ENCODE measurements at regions not wholly inside any gene's neighbourhood (a gene's known extent, or its start where the extent isn't known, plus 50 kb on each side); places are given as distances from the start of the nearest gene placed in this dataset.
"Not testable (repeated sequence)": the region's sequence is repeated elsewhere in the genome, so short reads cannot be mapped to it uniquely, and the experiment has no call there.

DNA sequence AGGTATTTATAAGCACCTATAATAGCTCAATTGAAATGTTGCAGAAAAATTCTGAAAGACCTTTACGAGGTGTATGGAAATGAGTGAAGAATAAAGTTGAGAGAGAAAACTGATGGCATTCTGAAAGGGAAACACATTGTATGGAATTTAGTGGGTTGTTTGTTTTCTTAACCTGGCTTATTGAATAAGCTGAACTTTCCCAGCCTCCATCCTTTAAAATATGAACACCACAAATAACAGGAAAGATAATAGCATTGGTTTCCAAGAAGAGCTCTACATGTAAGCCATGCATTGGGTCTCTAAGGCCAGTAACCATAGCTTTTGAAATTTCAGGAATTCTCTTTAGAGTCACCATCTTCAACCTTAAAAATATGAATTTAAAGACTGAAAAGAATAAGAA lies 709.0 kb downstream of the USP25 start:
- Histone ChIP-seq H3K27ac (ENCODE audit: low read depth, low read length) (no peak overlapping the region), H3K36me3 (ENCODE audit: control insufficient read depth, insufficient read depth, low read length) (no peaks in the 10 kb centered on the region), H3K9ac (ENCODE audit: low read length) (no peak overlapping the region), H3K4me3 (ENCODE audit: low read depth, low read length) (no peak overlapping the region), H3K9me3 (ENCODE audit: control insufficient read depth, insufficient read depth, low read depth, low read length) (no peaks in the 10 kb centered on the region), H3K4me1 (ENCODE audit: control insufficient read depth, insufficient read depth, low read length) (no peaks in the 10 kb centered on the region), H3K27me3 (ENCODE audit: control insufficient read depth, insufficient read depth, low read length) (no peaks in the 10 kb centered on the region)

DNA sequence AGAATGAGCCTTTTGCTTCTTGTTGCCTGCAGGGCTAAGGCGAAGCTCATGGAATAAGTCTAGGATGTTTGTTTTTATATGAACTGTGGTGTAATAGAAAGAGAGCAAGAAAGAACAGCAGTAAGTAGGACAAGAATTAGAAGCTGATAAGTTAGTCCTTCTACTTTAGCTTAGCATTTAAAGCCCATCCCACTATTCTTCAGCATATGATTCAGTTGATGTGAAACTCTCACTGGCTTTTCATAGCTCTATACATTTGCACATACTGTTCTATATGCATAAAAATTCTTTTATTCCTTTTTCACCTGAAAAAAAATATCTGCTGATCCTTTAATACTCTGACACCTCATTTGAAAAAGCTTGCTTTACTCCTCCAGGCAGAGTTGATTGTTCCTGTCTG lies 712.0 kb downstream of the USP25 start:
- Histone ChIP-seq H3K4me1 (ENCODE audit: control insufficient read depth, insufficient read depth, low read length) (no peaks in the 10 kb centered on the region), H3K36me3 (ENCODE audit: control insufficient read depth, insufficient read depth, low read length) (no peaks in the 10 kb centered on the region), H3K4me3 (ENCODE audit: low read depth, low read length) (no peak overlapping the region), H3K9me3 (ENCODE audit: control insufficient read depth, insufficient read depth, low read depth, low read length) (no peaks in the 10 kb centered on the region), H3K27ac (ENCODE audit: low read depth, low read length) (no peak overlapping the region), H3K27me3 (ENCODE audit: control insufficient read depth, insufficient read depth, low read length) (no peaks in the 10 kb centered on the region), H3K9ac (ENCODE audit: low read length) (no peak overlapping the region)

DNA sequence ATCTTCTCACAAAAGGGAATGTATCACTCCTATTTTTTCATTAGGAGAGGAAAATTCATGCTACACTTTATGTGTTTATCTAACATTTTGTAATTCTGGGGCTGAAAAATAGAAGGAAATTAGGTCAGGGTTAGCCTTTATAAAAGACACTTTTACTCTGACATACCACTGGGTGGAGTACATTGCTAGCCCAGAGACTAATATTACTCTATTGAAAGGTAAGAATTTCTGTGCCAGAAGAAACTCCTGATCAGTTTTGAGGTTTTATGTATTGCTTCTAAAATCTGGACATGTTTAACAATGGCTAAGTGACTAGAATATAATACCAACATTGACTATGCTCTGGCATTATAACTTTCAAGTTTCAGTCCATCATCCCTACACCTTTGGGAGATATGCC lies 724.6 kb downstream of the USP25 start:
- no peaks in the 10 kb centered on the region for H3K36me3 ChIP-seq (ENCODE audit: control insufficient read depth, insufficient read depth, low read length)

DNA sequence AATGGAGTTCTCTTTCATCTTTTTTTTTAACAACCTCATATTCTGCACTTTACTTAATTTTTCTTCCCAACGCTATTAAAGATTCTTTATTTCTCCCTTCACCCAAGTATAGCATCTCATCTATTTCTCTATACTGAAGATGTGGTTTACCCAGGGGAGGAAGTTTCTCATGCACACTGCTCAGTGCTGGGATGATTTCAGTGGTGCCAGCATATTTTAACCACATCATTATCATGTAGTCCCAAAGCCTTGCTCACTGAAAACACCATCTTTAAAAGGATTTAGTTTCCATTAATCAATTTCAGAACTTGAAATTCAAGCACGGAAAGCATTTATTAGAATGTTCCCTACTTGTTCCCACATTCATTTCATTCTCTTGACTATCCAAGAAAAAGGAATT lies 725.7 kb downstream of the USP25 start:
- Histone ChIP-seq H3K9me3 (ENCODE audit: control insufficient read depth, insufficient read depth, low read depth, low read length) (no peaks in the 10 kb centered on the region), H3K27me3 (ENCODE audit: control insufficient read depth, insufficient read depth, low read length) (no peaks in the 10 kb centered on the region), H3K4me1 (ENCODE audit: control insufficient read depth, insufficient read depth, low read length) (no peaks in the 10 kb centered on the region), H3K9ac (ENCODE audit: low read length) (no peak overlapping the region), H3K4me3 (ENCODE audit: low read depth, low read length) (no peak overlapping the region), H3K36me3 (ENCODE audit: control insufficient read depth, insufficient read depth, low read length) (no peaks in the 10 kb centered on the region), H3K27ac (ENCODE audit: low read depth, low read length) (no peak overlapping the region)

More for the DNA sequence above, 724.6 kb downstream of the USP25 start:
- Histone ChIP-seq H3K9me3 (ENCODE audit: control insufficient read depth, insufficient read depth, low read depth, low read length) (no peaks in the 10 kb centered on the region), H3K4me1 (ENCODE audit: control insufficient read depth, insufficient read depth, low read length) (no peaks in the 10 kb centered on the region), H3K9ac (ENCODE audit: low read length) (no peak overlapping the region), H3K27me3 (ENCODE audit: control insufficient read depth, insufficient read depth, low read length) (no peaks in the 10 kb centered on the region), H3K4me3 (ENCODE audit: low read depth, low read length) (no peak overlapping the region), H3K27ac (ENCODE audit: low read depth, low read length) (no peak overlapping the region)

DNA sequence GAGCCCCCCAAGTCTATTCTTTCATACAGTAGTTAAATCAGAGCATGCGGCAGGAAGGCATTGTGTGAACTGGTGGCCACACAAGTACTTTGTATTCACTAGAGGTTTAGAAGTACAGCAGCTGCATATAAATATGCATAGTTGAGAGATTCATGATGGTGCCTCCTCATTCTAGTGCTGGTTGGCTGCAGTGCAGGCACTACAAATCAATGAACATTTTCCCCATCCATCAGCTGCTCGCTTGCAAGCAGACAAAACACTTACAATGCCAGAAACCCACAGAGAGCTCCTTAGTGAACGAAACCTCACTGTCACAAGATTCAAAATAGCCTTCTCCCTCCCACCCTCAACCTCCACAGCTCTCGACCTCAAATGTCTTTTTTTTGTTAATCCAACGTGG lies 726.2 kb downstream of the USP25 start:
- H3K9ac ChIP-seq (ENCODE audit: low read length) = no peak overlapping the region
- H3K9me3 ChIP-seq (ENCODE audit: control insufficient read depth, insufficient read depth, low read depth, low read length) = no peaks in the 10 kb centered on the region
- H3K27ac ChIP-seq (ENCODE audit: low read depth, low read length) = no peak overlapping the region
- no peaks in the 10 kb centered on the region for H3K4me1 ChIP-seq (ENCODE audit: control insufficient read depth, insufficient read depth, low read length)
- H3K4me3 ChIP-seq (ENCODE audit: low read depth, low read length) = no peak overlapping the region
- H3K27me3 ChIP-seq (ENCODE audit: control insufficient read depth, insufficient read depth, low read length) = no peaks in the 10 kb centered on the region
- H3K36me3 ChIP-seq (ENCODE audit: control insufficient read depth, insufficient read depth, low read length) = no peaks in the 10 kb centered on the region

DNA sequence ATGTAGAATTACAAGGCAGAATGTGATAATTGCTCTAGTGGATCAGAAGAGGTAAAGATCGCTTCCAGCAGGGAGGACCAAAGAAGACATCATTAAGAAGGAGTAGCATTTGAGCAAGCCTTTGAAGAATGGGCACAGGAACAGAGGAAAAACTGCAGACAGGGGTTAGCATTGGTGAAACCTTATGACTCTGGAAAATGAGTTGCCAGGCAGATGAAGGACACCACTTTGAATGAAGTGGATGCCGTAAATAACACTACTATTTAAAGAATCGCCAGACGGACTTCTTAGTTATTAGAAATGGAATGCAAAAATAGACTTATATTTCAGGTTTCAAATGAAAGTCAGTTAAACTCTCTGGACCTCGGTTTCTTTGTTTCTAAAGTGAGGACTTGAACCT lies 727.7 kb downstream of the USP25 start:
- H3K9ac ChIP-seq (ENCODE audit: low read length) = no peak overlapping the region
- no peak overlapping the region for H3K27ac ChIP-seq (ENCODE audit: low read depth, low read length)
- H3K4me3 ChIP-seq (ENCODE audit: low read depth, low read length) = no peak overlapping the region
- H3K9me3 ChIP-seq (ENCODE audit: control insufficient read depth, insufficient read depth, low read depth, low read length) = 0 out of 2 replicates have a peak, but pooled peaks cover 2% of the 10 kb centered on the region
- H3K4me1 ChIP-seq (ENCODE audit: control insufficient read depth, insufficient read depth, low read length) = no peaks in the 10 kb centered on the region
- no peaks in the 10 kb centered on the region for H3K36me3 ChIP-seq (ENCODE audit: control insufficient read depth, insufficient read depth, low read length)
- no peaks in the 10 kb centered on the region for H3K27me3 ChIP-seq (ENCODE audit: control insufficient read depth, insufficient read depth, low read length)

DNA sequence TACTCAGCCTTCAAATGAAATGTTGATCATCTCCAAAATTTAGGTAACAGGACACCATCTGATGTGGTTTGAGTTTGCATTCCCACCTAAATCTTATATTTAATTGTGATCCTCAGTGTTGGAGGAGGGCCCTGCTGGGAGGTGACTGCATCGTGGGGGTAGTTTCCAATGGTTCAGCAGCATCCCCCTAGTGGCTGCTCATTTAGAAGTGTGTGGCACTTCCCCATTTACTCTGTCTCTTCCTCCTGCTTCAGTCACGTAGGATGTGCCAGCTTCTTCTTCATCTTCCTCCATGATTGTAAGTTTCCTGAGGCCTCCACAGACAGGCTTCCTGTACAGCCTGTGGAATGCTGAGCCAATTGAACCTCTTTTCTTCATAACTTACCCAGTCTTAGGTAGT lies 731.2 kb downstream of the USP25 start:
- Histone ChIP-seq H3K4me1 (ENCODE audit: control insufficient read depth, insufficient read depth, low read length) (no peaks in the 10 kb centered on the region), H3K9me3 (ENCODE audit: control insufficient read depth, insufficient read depth, low read depth, low read length) (peaks cover 29% of the 10 kb centered on the region), H3K36me3 (ENCODE audit: control insufficient read depth, insufficient read depth, low read length) (no peaks in the 10 kb centered on the region), H3K27ac (ENCODE audit: low read depth, low read length) (no peak overlapping the region), H3K27me3 (ENCODE audit: control insufficient read depth, insufficient read depth, low read length) (no peaks in the 10 kb centered on the region), H3K4me3 (ENCODE audit: low read depth, low read length) (no peak overlapping the region), H3K9ac (ENCODE audit: low read length) (no peak overlapping the region)

DNA sequence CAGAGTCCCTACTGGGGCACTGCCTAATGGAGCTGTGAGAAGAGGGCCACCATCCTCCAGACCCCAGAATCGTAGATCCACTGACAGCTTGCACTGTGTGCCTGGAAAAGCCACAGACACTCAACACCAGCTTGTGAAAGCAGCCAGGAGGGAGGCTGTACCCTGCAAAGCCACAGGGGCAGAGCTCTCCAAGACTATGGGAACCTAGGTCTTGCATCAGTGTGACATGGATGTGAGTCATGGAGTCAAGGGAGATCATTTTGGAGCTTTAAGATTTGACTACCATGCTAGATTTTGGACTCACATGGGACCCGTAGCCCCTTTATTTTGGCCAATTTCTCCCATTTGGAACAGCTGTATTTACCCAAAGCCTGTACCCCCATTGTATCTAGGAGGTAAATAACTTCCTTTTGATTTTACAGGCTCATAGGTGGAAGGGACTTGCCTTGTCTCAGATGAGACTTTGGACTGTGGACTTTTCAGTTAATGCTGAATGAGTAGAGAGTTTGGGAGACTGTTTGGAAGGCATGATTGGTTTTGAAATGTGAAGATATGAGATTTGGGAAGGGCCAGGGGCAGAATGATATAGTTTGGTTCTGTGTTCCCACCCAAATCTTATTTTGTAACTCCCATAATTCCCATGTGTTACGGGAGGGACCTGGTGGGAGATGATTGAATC lies 734.6 kb downstream of the USP25 start:
- peaks cover 29% of the 10 kb centered on the region for H3K9me3 ChIP-seq (ENCODE audit: control insufficient read depth, insufficient read depth, low read depth, low read length)
- H3K4me3 ChIP-seq (ENCODE audit: low read depth, low read length); H3K9ac ChIP-seq (ENCODE audit: low read length): not testable (repeated sequence)

DNA sequence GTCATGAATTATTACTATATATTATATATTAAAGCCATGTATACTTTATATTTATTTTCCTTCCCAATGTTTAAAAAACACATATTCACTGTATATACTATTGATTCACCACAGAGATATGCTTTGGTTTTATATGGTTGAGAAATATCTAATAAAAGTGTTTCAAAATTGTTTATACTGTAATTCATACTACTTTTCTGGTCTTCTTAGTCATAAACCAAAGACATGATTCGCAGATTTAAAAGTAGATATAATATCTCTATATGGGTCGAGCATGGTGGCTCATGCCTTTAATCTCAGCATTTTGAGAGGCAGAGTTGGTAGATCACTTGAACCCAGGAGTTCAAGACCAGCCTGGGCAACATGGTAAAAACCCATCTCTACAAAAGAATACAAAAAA lies 738.4 kb downstream of the USP25 start:
- H3K36me3 ChIP-seq (ENCODE audit: control insufficient read depth, insufficient read depth, low read length) = no peaks in the 10 kb centered on the region
- H3K27ac ChIP-seq (ENCODE audit: low read depth, low read length) = no peak overlapping the region
- H3K9me3 ChIP-seq (ENCODE audit: control insufficient read depth, insufficient read depth, low read depth, low read length) = peaks cover 21% of the 10 kb centered on the region
- no peaks in the 10 kb centered on the region for H3K4me1 ChIP-seq (ENCODE audit: control insufficient read depth, insufficient read depth, low read length)
- no peak overlapping the region for H3K9ac ChIP-seq (ENCODE audit: low read length)
- H3K4me3 ChIP-seq (ENCODE audit: low read depth, low read length) = no peak overlapping the region
- H3K27me3 ChIP-seq (ENCODE audit: control insufficient read depth, insufficient read depth, low read length) = no peaks in the 10 kb centered on the region

More for the DNA sequence above, 734.6 kb downstream of the USP25 start:
- not testable (repeated sequence) for H3K4me1 ChIP-seq (ENCODE audit: control insufficient read depth, insufficient read depth, low read length); H3K27me3 ChIP-seq (ENCODE audit: control insufficient read depth, insufficient read depth, low read length); H3K27ac ChIP-seq (ENCODE audit: low read depth, low read length); H3K36me3 ChIP-seq (ENCODE audit: control insufficient read depth, insufficient read depth, low read length)

DNA sequence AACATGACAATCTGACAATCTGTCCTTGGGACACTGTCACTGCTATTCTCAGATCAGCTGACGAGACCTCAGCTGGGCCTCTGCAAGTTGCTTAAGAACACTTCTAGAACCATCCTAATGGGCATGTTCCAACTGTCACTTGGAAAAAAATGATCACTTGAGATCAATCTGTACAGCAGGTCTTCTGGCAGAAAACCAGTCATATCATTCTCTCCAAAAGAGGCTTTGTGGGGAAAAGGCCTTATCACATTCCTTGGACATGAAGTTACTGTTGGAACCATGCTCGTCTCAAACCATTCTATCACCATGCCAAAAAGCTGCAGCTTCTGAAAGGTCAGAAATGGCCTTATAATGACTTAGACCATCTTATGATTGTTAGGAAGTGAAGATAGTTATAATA lies 744.2 kb downstream of the USP25 start:
- no peak overlapping the region for H3K27ac ChIP-seq (ENCODE audit: low read depth, low read length)
- no peaks in the 10 kb centered on the region for H3K4me1 ChIP-seq (ENCODE audit: control insufficient read depth, insufficient read depth, low read length)
- H3K9me3 ChIP-seq (ENCODE audit: control insufficient read depth, insufficient read depth, low read depth, low read length) = no peaks in the 10 kb centered on the region
- no peaks in the 10 kb centered on the region for H3K27me3 ChIP-seq (ENCODE audit: control insufficient read depth, insufficient read depth, low read length)
- no peaks in the 10 kb centered on the region for H3K36me3 ChIP-seq (ENCODE audit: control insufficient read depth, insufficient read depth, low read length)
- no peak overlapping the region for H3K9ac ChIP-seq (ENCODE audit: low read length)
- no peak overlapping the region for H3K4me3 ChIP-seq (ENCODE audit: low read depth, low read length)

DNA sequence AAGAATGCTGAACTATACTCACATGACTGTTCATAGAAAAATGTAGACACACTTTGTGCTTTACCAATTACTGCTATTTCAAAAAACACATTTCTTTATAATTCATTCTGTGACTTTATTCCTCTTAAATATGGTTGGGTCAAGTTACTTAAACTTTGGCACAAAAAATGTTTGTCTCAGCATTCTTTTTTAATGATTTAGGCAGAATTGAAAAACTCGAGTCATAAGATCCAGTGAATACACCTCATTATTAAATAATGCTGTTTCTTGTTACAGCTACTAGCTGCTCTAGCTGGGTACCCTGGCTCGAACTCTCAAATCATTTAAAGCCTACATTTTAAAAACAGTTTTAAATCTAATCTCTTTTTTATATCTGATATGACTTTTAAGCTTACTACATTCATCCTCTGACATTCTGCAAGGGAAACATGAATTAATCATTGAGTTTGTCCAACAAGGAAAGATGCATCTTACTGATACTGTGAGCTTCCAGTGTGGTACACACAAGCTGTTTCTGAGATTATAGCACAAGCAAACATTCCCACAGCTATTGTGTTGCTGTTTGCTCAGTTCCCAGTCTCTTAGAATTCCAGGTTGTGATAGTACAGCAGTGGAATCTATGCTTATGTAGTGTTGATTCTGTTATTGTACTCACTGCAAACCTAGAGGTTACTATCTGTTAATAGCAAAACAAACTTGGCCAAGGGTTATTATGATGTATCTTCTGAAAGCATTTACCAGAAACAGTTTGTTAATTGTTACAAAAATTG lies 746.5 kb downstream of the USP25 start:
- H3K4me1 ChIP-seq (ENCODE audit: control insufficient read depth, insufficient read depth, low read length) = no peaks in the 10 kb centered on the region
- H3K9me3 ChIP-seq (ENCODE audit: control insufficient read depth, insufficient read depth, low read depth, low read length) = no peaks in the 10 kb centered on the region
- H3K27me3 ChIP-seq (ENCODE audit: control insufficient read depth, insufficient read depth, low read length) = no peaks in the 10 kb centered on the region
- no peak overlapping the region for H3K27ac ChIP-seq (ENCODE audit: low read depth, low read length)
- H3K4me3 ChIP-seq (ENCODE audit: low read depth, low read length) = no peak overlapping the region
- H3K9ac ChIP-seq (ENCODE audit: low read length) = no peak overlapping the region
- no peaks in the 10 kb centered on the region for H3K36me3 ChIP-seq (ENCODE audit: control insufficient read depth, insufficient read depth, low read length)

All from HUES6 (cell line).